ENCODE measurements at regions not wholly inside any gene's neighbourhood (a gene's known extent, or its start where the extent isn't known, plus 50 kb on each side); places are given as distances from the start of the nearest gene placed in this dataset.
"Not testable (repeated sequence)": the region's sequence is repeated elsewhere in the genome, so short reads cannot be mapped to it uniquely, and the experiment has no call there.

GRCh38 chr21:14285147-14285761 lies 69.3 kb downstream of the RBM11 start:
- Histone ChIP-seq H3K27me3 (peaks cover 0 to 8% (median 0%) of the 10 kb centered on the region in 9 donors), H3K9me3 (no peaks in the 10 kb centered on the region), H3K4me3 (no peak overlapping the region), H3K36me3 (no peaks in the 10 kb centered on the region), H3K4me1 (peaks cover 0 to 5% (median 0%) of the 10 kb centered on the region in 12 donors), H3K27ac (no peak overlapping the region)
- TF ChIP-seq CTCF (IDR thresholded peaks at IDR 0.05) (no peak), POLR2A (IDR thresholded peaks at IDR 0.05) (no peak)
- DNase-seq, result no peak
- 74 to 92% (median 81%) methylated on average over 2 of the region's 2 CpGs for WGBS, 4 donors
- intact Hi-C loops (cut with DNase I), result loop anchor here in 1 of 10 donors (10.0 kb wide), 1 partner anchor 60 kb away; no protein-coding TSS in a partner anchor
- no peak for ATAC-seq

- TF ChIP-seq CTCF (IDR thresholded peaks at IDR 0.05) (no peak), POLR2A (IDR thresholded peaks at IDR 0.05) (no peak)
- no peak for ATAC-seq
- 40 to 56% (median 52%) methylated on average over 3 of the region's 3 CpGs for WGBS, 4 donors
These were observed 68.5 kb downstream of the RBM11 start for GRCh38 chr21:14284481-14284880.

GRCh38 chr21:14281188-14281900 lies 65.4 kb downstream of the RBM11 start:
- not testable (repeated sequence) for ATAC-seq, DNase-seq, H3K9me3 ChIP-seq, H3K4me1 ChIP-seq, H3K27me3 ChIP-seq, H3K4me3 ChIP-seq, H3K36me3 ChIP-seq, H3K27ac ChIP-seq
- intact Hi-C loops (cut with DNase I), result loop anchor here in 1 of 10 donors (10.0 kb wide), 1 partner anchor 63 kb away; no protein-coding TSS in a partner anchor
- 10 to 50% (median 15%) methylated on average over 11 of the region's 11 CpGs for whole genome bisulfite sequencing, 4 donors

More at GRCh38 chr21:14284481-14284880, 68.5 kb downstream of the RBM11 start:
- Histone ChIP-seq H3K27me3 (peaks cover 0 to 9% (median 0%) of the 10 kb centered on the region in 9 donors), H3K4me3 (no peak overlapping the region), H3K9me3 (no peaks in the 10 kb centered on the region), H3K4me1 (peaks cover 0 to 5% (median 0%) of the 10 kb centered on the region in 12 donors), H3K36me3 (no peaks in the 10 kb centered on the region), H3K27ac (no peak overlapping the region)
- no peak for DNase-seq
- intact Hi-C loops (cut with DNase I), result loop anchor here in 1 of 10 donors (10.0 kb wide), 1 partner anchor 60 kb away; no protein-coding TSS in a partner anchor
